Fibroblast of the aortic adventitia (primary cell): ENCODE measurements at regions not wholly inside any gene's neighbourhood (a gene's known extent, or its start where the extent isn't known, plus 50 kb on each side); places are given as distances from the start of the nearest gene placed in this dataset.

Source experiments
- DNase-seq: peaks from one replicate; pipeline ENCODE4 v3.0.0-alpha.2; 2010; ENCODE audit warnings: low read depth
- H3K4me3 ChIP-seq: 2 replicates; pipeline ENCODE4 v1.5.1; 2011; ENCODE audit warnings: low read depth, mild to moderate bottlenecking, control low read depth, low read length, moderate library complexity
- CTCF ChIP-seq: IDR thresholded peaks from 2 replicates; pipeline ENCODE4 v1.5.1; 2011; ENCODE audit warnings: mild to moderate bottlenecking, low read length, control low read depth, inconsistent platforms; ENCODE audit not compliant: insufficient read depth

GRCh38 chr4:144531841-144532240 is 114.1 kb upstream of the HHIP start:
- TF ChIP-seq CTCF: no peak
- DNase-seq: peak; percentile 24
- no peak overlapping the region for H3K4me3 ChIP-seq

- no peak overlapping the region for H3K4me3 ChIP-seq
- DNase-seq: no peak
- no peak for TF ChIP-seq CTCF
Measured at GRCh38 chr4:144547678-144548298, 98.2 kb upstream of the HHIP start.

- TF ChIP-seq CTCF: no peak
Measured at GRCh38 chr4:144556636-144557035, 89.3 kb upstream of the HHIP start.

GRCh38 chr4:144557404-144557803 is 88.6 kb upstream of the HHIP start:
- peak; percentile 24 for TF ChIP-seq CTCF
- peak; percentile 66 for DNase-seq
- no peak overlapping the region for H3K4me3 ChIP-seq

More at GRCh38 chr4:144556636-144557035, 89.3 kb upstream of the HHIP start:
- no peak for DNase-seq
- H3K4me3 ChIP-seq: no peak overlapping the region

GRCh38 chr4:144562019-144562705 is 83.8 kb upstream of the HHIP start:
- TF ChIP-seq CTCF: no peak
- no peak overlapping the region for H3K4me3 ChIP-seq
- DNase-seq: peak; percentile 4

- H3K4me3 ChIP-seq: no peak overlapping the region
- peak; percentile 10 for DNase-seq
- no peak for TF ChIP-seq CTCF
Measured at GRCh38 chr4:144564358-144564757, 81.6 kb upstream of the HHIP start.
